Stimulated activated CD4-positive, alpha-beta T cell treated with anti-CD3 and anti-CD28 coated beads, TNF-alpha, amount 100 ng/mL, for 1 hour (primary cell): ENCODE measurements at regions not wholly inside any gene's neighbourhood (a gene's known extent, or its start where the extent isn't known, plus 50 kb on each side); places are given as distances from the start of the nearest gene placed in this dataset.
"Not testable (repeated sequence)": the region's sequence is repeated elsewhere in the genome, so short reads cannot be mapped to it uniquely, and the experiment has no call there.

ENCODE experiments used
- DNase-seq, 3 donors: peaks; one replicate each; pipeline ENCODE4 v3.0.0-alpha.2; 2020; ENCODE audit warnings: low read depth in 3 of 3, low spot score in 1 of 3

- no peak for DNase-seq
These were observed 189.9 kb upstream of the NDUFV2 start for GRCh38 chr18:8912348-8913326.

GRCh38 chr18:8913606-8914403, 188.7 kb upstream of the NDUFV2 start:
- DNase-seq, result not testable (repeated sequence)

- DNase-seq, result not testable (repeated sequence)
These were observed 187.9 kb upstream of the NDUFV2 start for GRCh38 chr18:8914404-8915264.

- not testable (repeated sequence) for DNase-seq
These were observed 181.4 kb upstream of the NDUFV2 start for GRCh38 chr18:8920856-8921787.

GRCh38 chr18:8926464-8926863, 176.0 kb upstream of the NDUFV2 start:
- no peak for DNase-seq

- DNase-seq, result no peak
These were observed 174.5 kb upstream of the NDUFV2 start for GRCh38 chr18:8928044-8928443.

- DNase-seq, result no peak
These were observed 173.4 kb upstream of the NDUFV2 start for GRCh38 chr18:8928847-8929780.

- DNase-seq, result no peak
These were observed 171.4 kb upstream of the NDUFV2 start for GRCh38 chr18:8930990-8931616.

GRCh38 chr18:8932866-8933265, 169.6 kb upstream of the NDUFV2 start:
- DNase-seq, result no peak

GRCh38 chr18:8933714-8934284, 168.7 kb upstream of the NDUFV2 start:
- no peak for DNase-seq

GRCh38 chr18:8935346-8935745, 167.2 kb upstream of the NDUFV2 start:
- not testable (repeated sequence) for DNase-seq

GRCh38 chr18:8936619-8937018, 165.9 kb upstream of the NDUFV2 start:
- no peak for DNase-seq

GRCh38 chr18:8937160-8938094, 165.1 kb upstream of the NDUFV2 start:
- DNase-seq, result no peak

GRCh38 chr18:8938817-8939216, 163.7 kb upstream of the NDUFV2 start:
- DNase-seq, result no peak

- DNase-seq, result no peak
These were observed 160.2 kb upstream of the NDUFV2 start for GRCh38 chr18:8942021-8942908.
